Non-pigmented ciliary epithelial cell (primary cell): ENCODE measurements at regions not wholly inside any gene's neighbourhood (a gene's known extent, or its start where the extent isn't known, plus 50 kb on each side); places are given as distances from the start of the nearest gene placed in this dataset.

Source experiments
- DNase-seq: peaks from one replicate; pipeline ENCODE4 v3.0.0-alpha.2; 2010; ENCODE audit warnings: low read depth

DNA sequence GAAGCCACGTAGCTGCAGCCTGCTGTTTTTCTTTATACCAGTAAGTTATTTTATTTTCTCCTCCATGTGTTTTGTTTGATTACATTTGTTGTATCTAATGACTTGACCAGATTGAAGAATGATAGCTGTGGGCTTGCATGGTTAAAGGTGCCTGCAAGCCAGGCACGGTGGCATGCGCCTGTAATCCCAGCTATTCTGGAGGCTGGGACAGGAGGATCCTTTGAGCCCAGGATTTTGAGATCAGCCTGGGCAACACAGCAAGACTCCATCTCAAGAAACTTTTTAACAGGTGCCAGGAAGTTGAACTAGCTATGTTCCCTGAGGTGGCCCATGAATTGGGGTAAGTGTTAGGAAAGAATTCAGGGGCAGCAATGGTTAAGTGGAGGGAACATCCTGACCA lies 179.4 kb downstream of the IRS1 start:
- DNase-seq, result no peak

DNA sequence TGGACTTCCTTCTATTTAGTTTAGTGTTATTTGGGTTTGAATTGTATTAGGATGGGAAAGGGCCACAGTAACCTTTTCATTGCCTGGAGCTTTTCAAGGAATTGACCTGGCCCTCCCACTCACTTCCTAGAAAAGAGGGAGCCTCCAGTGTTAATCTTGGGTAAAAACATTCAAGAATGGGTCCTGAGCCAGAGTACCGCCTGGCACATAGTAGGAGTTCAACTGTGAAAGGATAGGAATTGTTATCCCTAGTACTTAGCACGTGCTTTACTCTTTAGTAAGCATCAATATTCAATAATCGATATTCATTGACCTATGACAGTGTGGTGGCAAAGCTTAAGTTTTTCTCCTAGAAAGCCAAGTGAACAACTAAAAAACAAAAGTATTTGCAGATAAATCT lies 179.9 kb downstream of the IRS1 start:
- no peak for DNase-seq

DNA sequence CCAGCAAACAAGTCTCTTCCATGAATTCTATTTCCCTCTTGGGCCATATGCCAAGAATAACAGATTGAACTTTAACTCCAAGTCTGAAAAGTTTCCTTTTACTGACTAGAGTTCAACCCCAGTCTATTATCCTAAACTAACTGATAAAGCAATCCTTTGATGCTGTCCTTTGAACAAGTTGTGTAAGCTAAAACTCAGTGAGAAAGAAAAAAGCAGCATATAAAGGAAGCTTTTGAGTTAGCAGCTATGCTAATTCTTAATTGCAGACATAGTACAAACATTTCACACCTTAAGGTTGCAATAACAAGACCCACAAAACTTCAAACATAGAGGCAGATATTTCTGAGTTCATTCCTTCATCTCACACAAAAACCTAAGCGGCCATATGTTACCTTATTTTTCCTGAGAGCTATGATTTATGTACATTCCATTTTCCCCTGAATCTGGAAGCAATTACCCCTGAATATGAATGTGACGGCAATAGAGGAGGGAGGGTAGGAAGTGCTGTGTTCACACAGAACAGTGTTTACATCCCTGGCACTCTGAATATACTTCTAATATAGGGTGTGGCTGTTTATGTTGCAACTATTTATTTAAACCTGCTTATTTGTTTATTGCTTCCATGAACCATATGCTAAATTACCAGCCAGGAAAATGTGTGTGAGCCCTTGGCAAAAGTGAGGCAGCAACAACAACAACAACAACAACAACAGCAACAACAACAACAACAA lies 180.6 kb downstream of the IRS1 start:
- peak; percentile 35 for DNase-seq

DNA sequence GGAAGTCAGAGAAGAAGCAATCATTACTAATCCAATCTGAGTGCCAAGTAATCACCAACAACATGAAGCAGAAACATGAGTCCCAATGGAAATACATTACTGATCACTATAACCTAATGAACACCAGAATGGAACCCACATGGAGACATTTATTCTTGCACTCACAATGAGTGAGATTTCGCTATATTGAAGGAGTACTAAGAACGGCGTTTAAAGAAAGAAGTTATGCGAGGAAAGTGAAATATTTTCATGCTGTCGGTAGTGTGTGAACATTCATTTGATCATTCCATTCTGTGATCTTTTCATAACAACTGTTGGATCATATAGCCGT lies 181.1 kb downstream of the IRS1 start:
- DNase-seq, result no peak

DNA sequence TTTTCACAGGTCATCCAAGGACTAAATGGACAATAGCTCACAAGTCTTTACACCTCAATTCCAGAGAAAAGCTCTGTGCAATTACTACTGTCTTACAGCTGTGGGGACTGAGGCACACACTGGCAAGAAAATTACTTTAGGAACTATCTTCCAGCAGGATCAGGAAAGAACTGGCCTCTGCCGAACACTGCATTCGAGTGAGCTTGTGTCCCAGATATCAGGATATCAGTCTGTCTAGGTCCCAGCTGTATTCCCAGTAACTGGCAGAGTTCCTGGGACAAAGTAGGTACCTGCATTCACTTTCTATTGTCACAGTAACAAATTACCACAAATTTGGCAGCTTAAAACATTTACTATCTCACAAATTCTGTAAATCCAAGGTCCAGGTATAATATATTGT lies 183.7 kb downstream of the IRS1 start:
- DNase-seq, result no peak

DNA sequence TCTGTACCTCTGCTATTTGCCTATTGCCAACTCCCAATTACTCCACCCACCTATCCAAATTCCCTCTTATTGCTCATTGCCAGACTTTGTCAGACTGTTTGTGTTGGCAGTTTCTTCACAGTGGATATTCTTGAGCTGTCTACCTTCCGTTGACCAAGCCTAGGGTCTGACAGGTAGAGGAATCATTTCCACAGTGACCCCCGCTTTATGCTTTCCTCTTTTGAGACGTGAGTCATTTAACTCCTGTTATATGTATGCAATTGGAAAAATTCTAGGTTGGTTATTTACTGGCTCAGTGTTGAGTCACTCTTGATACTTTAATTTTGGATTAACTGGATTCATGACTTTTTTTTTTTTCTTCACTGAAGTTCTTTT lies 187.7 kb downstream of the IRS1 start:
- DNase-seq, result no peak

DNA sequence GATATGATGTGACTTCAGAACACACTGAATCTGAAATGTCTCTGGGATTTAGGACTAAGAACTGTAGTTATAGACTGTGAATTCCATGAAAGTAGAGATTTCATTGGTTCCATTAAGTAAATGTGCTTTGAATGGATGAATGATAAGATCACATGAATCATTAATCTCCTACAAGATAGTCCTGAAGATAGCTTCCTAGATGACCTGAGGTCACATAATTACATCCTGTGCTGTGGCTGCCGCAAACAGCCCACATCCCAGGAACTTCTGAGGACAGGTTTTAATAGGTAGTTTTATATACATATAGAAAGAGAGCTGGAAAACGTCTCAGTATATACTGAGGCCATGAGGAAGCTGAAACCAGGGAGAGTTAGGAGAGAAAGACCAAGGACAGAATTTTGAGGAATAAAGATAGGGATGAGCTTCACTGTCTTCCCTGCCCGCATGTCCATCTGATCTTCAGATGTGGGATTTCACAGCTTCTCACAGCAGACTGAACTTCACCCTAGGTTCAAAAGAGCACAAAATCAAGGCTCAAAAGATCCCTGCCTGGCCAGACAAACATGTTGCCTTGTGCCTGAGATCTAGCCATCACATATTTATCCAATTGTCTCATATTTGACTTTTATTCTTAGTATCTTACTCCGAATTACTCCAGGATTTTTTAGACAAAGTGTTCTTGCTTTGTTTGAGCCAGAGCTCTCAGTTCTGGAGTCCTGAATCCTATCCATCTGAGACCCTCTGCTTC lies 188.2 kb downstream of the IRS1 start:
- DNase-seq, result no peak

DNA sequence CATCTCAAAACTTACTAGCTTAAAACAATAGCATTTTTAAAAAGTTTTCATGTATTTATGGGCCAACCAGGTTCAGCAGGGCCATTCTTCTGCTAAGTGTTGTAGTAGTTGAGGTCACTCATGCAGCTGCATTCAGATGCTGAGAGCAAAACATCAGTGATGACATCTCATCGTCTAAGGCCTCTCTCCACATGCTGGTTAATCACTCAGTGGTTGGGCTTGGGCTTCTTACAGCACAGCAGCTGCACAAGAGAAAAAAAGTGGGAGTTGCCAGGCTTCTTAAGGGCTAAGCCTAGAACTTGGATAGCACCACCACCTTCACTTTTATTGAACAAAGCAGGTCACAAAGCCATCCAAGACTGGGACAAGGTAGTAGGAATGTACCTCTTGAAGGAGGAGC lies 190.3 kb downstream of the IRS1 start:
- DNase-seq, result peak; percentile 79

DNA sequence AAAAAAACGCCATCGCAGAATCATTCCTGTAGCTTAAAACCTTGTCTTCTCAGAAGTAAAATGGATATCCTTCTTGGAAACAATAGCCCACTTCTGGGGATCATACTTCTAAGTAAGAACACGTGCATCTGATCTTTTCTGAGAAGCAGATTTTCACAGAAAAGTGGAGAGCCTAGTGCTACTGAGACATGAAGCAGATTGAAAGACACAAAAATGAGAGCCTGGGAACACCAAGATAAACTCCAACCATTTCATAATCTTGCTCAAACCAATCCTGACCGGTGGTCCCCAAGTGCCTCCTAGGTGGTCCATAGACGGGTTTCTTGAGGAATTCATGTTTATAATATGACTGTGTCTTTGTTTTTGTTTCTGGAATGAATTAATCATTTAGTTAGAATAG lies 191.2 kb downstream of the IRS1 start:
- no peak for DNase-seq

DNA sequence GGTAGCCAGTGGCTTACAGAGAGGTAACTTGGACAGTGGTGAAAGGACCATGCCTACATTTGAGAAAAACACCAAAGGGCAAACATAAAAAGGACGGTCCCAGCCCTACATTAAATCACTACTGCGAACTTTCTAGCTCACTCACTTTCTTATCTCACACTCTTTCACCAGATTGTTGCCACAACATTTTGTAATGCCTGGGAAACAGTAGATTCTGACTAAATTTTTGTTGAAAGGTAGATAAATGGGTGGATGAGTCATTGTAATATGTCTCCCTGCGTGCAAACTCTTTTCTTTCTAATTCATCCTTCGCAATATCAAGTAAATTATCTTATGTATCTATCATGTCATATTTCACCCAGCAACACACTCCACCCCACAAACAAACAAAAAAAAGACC lies 192.2 kb downstream of the IRS1 start:
- DNase-seq, result no peak

DNA sequence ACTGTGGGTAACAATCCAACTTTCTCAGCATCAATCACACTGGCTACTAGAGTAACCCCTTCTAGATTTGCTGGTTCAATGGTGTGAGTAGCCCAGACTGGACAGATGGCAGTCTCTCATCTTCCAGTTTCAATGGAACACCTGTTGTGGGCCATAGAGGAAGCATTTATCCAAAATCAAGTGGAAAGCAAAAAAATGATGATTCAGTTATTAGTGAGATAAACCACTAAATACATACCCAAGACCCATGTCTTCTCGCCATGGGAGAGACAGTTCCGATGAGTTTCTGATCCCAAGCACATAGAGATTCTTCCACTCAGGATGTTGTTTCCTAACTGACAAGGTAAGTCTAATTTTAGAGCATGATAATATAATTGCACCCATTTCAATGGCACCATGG lies 194.0 kb downstream of the IRS1 start:
- DNase-seq, result no peak

DNA sequence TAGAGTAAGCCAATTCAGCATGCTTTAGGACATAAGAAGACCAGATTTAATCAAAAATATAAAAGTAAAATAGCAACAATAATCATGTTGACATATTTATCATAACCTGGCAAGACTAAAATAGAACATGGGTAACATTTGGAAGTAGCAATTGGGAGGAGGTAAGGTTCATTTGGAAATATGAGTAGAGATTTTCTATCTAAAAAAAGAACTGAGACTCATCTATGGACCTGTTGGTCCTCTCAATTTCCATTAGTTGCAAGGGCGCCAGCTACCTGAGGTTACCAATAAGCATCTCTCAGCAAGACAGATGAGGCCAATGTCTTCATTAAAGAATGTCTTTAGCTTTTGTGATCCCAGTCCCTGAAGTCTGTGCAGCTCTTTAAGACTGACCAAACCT lies 196.0 kb downstream of the IRS1 start:
- DNase-seq, result no peak

DNA sequence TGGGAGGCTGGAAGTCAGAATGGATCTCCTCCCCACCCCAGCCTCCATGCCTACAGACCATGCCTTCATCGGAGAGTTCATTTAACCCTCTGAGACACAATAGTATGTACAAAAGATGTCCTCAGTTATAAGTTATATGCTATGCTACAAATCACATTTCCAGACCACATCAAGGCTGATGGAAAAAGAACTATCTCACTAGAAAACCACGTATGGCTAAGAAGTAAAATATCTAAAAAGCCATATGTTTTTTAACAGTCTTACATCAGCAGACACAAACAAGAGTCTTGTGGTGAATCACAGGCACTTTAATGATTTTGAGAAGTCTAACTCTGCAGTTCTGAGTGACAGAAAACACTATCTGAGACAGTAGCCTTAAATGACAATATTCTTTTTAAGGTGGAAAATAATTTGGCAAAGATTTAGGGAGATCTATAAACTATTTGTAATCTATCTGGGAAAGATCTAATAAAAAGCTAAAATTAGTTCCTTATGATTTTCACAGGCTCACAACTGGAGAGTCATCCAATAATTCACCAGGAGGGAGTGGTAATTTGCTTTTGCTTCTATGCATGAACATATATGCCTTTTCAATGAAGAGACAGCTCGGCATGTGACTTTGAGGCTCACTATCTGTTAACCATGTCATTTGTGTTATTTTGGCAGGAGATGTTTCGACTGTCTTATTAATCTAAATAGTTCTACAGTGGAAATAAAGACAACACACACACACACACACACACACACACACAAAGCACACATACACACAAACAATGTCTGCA lies 197.5 kb downstream of the IRS1 start:
- no peak for DNase-seq

DNA sequence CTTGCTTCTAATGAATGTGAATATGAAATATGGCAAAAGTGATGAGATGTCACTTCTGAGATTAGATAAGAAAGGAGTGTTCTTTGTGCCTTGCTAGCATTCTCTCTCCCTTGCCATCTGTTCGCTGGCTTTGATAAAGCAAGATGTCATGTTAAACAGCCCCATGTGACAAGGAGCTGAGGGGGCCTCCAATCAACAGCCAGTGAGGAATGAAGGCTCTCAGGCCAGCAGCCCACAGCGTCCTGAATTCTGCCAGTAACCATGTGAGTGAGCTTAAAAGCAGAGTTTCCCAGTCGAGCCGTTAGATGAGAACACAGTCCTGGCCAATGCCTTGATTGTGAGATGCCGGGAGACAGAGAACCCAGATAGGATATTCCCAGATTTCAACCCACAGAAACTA lies 198.8 kb downstream of the IRS1 start:
- DNase-seq, result no peak

DNA sequence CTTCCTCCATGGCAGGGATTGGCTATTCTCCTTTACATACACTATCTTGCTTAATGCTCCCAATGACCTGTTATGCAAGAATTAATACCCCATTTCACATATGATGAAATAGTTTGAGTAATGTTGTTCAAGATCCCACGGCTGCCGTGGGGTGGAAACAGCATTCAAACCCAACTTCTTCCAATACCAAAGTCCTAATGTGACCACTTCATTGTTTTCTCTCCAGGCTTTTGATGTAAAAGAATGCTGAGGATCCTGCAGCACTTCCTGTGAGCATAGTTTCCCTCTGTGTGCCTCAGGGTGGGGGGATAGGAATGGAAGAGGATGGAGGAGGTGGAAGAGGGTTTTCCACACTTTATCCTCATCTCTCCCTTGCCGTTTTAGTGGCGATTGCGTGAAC lies 199.4 kb downstream of the IRS1 start:
- DNase-seq, result no peak

DNA sequence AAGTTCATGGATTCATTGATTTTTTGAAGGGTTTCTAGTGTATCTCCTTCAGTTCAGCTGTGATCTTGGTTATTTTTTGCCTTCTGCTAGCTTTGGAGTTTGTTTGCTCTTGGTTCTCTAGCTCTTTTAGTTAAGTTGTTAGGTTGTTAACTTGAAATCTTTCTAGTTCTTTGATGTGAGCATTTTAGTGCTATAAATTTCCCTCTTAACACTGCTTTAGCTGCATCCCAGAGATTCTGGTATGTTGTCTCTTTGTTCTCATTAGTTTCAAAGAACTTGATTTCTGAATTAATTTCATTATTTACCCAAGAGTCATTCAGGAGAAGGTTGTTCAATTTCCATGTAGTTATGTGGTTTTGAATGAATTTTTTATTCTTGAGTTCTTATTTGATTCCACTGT lies 210.6 kb downstream of the IRS1 start:
- DNase-seq, result no peak

DNA sequence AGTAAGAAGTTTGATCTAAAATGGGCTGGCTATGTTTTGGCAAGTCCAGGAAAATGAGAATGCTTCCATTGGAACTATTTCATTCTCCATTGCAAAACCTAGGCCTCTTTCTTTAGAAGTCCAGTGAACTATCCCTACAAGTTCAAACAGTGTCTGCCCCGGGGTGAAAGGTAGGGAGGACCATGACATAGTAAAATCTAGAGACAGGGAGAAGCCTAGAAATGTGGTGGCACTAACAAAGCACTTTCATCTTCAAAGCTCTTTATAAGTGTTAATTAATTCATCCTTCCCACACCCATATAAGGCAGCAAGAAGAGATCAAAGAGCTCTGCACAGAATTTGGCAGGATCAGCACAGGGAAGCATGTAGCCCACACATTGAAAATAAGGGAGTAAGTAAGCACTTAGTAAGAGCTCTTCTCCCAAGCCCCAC lies 214.5 kb downstream of the IRS1 start:
- DNase-seq, result no peak

DNA sequence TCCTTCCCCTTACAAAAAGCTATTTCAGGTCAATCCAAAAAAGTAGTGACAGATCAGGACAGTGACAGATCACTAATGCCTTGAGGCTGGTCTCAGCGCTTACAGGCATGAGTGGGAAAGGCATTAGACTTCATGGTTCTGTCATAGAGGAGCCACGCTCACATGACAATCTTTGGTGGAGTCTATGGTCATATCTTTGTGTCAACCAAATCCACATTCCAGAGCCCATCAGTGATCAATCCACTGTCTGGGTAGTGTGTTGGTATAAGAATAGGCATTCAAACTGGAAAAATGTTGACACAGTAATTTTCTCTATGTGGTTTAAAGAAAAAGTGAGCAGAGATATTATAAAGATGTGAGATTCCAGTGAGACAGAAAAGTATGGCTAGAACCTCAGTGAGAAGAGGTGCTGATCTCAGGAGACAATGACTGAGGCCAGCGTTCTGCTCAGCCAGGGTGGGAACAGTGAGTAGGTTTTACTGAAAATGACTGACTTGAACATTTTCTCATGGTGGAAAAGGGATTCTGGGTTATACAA lies 215.0 kb downstream of the IRS1 start:
- no peak for DNase-seq

DNA sequence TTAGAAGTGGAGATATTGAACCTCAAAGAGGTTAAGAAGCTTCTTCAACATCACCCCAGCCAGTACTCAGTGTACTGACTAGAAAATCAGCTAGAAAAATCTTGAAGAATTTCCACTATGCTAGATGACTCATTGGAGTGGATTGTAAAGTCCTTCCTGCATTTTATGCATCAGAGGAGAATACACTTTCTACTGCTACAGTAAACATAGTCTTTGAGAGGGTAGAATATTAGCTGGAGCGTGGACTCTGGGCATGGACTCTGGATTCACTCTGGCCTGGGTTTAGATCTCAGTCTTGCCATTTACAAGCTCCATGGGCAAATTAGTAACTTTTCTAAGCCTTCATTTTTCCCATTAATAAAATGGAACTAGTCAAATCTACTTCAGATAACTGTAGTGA lies 215.9 kb downstream of the IRS1 start:
- DNase-seq, result no peak

DNA sequence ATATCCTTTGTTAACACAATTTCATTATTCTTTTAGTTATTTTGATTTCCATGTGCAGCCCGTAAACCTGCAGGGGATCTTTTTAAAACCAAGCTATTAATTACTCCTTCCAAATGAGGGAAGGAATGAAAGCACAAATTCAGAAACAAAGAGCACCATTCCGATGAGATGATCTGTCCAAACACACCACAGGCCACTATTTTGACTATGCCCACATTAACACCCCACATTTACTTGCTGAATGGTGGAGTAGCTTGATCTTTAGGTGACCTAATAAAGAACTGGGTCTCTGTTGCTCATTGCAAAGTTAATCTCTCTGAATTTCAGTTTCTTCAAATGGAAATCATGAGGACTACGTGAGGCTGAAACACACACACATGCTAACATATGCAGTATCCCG lies 218.0 kb downstream of the IRS1 start:
- no peak for DNase-seq

DNA sequence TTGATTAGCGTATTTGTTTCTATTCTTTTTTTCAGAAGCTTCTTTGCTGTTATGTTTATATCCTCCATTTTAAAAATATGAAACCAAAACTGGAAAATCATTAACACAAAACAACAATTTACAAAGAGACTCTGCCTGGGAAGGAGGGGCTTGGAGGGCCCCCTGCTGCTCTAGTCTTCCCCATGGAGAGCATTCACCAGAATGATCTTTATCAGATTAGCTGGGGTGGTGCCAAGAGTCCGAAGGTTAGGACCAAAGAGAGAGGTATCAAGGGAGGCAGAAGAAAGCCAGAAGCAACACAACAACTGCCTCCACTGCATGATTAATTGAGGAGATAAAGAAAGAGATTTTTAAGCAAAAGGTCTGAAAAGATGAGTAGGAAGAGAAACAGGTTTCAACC lies 218.6 kb downstream of the IRS1 start:
- DNase-seq, result no peak

DNA sequence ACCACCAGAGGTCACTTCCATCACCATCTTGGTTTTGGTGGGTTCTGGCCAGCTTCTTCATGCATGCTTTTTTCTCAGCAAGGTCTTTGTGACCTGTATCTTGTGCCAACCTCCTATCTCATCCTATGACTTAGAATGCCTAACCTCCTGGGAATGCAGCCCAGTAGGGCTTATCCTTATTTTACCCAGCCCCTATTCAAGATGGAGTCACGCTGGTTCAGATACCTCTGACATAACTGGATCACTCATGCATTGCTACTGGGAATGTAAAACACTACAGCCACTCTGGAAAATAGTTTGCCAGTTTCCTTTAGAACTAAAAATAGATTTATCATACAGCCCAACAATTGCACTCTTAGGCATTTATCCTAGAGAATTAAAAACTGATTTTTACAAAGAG lies 219.2 kb downstream of the IRS1 start:
- DNase-seq, result no peak

DNA sequence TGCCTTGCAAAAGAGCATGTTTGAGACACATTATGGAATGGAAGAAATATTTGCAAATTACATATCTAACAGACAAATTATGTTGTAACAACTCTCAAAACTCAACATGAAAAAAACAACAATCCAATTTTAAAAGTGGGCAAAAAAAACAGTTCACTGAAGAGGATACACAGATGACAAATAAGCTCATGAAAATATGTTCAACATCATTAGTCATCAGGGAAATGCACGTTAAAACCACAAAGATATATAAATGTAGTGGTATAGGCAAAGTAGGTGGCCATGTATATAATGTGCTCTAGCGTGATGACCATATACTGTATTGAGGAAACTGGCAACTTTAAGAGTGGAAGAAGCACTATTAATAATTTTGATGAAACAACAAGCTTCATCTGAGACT lies 220.1 kb downstream of the IRS1 start:
- no peak for DNase-seq
